Calu3 (cell line): ENCODE measurements at regions not wholly inside any gene's neighbourhood (a gene's known extent, or its start where the extent isn't known, plus 50 kb on each side); places are given as distances from the start of the nearest gene placed in this dataset.

Experiments used
- BruUV-seq: library from RNA; stranded (reverse); fragments of 400-500 nt; replicated peaks from 2 replicates; lab custom pipeline; 2021; lab: Mats Ljungman, UMichigan
- CTCF ChIA-PET: fragments of 300-600 bp; sonication (Branson Sonifier 250); formaldehyde crosslinking; loops from one replicate; lab custom pipeline; 2022; ENCODE audit warnings: antibody characterized with exemption; lab: Charles Lee
- DNase-seq: peaks from one replicate; pipeline ENCODE4 v3.0.0; 2022
- H3K27ac Mint-ChIP-seq: one replicate; pipeline ENCODE4 v1.8.0; 2022; ENCODE audit warnings: mixed read lengths; ENCODE audit not compliant: unreplicated experiment
- H3K27me3 Mint-ChIP-seq: one replicate; pipeline ENCODE4 v1.8.0; 2022; ENCODE audit warnings: mixed read lengths; ENCODE audit not compliant: unreplicated experiment
- H3K36me3 Mint-ChIP-seq: one replicate; pipeline ENCODE4 v1.8.0; 2022; ENCODE audit warnings: mild to moderate bottlenecking, moderate library complexity, mixed read lengths; ENCODE audit not compliant: insufficient read depth, unreplicated experiment
- H3K4me1 Mint-ChIP-seq: one replicate; pipeline ENCODE4 v1.8.0; 2022; ENCODE audit warnings: mild to moderate bottlenecking, low read depth, mixed read lengths; ENCODE audit not compliant: unreplicated experiment
- H3K4me3 Mint-ChIP-seq: one replicate; pipeline ENCODE4 v1.8.0; 2022; ENCODE audit warnings: mild to moderate bottlenecking, low read depth, moderate library complexity, mixed read lengths; ENCODE audit not compliant: unreplicated experiment
- H3K9me3 Mint-ChIP-seq: one replicate; pipeline ENCODE4 v1.8.0; 2022; ENCODE audit warnings: low read depth, mixed read lengths; ENCODE audit not compliant: unreplicated experiment
- intact Hi-C: fragments of 100-400 bp; cut with micrococcal nuclease; formaldehyde crosslinking; loops from one replicate; pipeline ENCODE4 v1.10.0; 2022; ENCODE audit not compliant: unreplicated experiment
- TF ChIP-seq, protein P1 (sequence below): fragments of 200-600 bp; IDR thresholded peaks from one replicate; pipeline ENCODE4 v1.8.0; 2022; ENCODE audit warnings: antibody characterized with exemption; ENCODE audit not compliant: unreplicated experiment

DNA sequence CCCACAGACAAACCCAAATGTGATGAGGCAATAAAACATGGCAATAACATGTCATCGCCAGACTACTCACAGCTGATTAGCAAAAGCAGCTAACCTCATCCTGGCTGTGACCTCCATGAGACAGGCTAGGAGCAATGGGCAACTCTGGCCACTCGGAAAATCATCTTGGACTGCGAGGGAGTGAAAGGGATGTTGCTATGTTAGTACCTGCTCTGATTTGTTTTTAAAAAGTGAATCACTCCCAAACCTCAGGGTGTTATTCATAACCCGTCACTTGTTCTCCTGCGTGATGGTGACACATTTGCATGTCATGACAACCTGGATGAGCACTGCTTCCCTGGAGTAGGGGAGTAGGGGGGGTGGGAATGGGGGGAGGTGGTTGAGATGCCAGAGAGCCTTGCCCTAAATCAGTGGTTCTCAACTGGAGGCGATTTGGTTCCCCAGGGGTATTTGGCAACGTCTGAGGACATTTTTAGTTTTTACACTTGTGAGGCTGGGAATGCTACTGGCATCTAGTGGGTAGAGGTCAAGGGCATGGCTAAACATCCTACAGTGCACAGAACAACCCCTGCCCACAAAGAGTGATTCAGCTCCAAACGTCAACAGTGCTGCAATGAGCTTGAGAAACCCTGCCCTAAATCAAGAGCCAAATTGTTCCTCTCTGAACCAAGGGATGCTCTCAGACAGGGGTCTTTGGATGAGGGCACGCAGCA lies 241.7 kb downstream of the SOX9 start:
- TF ChIP-seq, protein P1, sequence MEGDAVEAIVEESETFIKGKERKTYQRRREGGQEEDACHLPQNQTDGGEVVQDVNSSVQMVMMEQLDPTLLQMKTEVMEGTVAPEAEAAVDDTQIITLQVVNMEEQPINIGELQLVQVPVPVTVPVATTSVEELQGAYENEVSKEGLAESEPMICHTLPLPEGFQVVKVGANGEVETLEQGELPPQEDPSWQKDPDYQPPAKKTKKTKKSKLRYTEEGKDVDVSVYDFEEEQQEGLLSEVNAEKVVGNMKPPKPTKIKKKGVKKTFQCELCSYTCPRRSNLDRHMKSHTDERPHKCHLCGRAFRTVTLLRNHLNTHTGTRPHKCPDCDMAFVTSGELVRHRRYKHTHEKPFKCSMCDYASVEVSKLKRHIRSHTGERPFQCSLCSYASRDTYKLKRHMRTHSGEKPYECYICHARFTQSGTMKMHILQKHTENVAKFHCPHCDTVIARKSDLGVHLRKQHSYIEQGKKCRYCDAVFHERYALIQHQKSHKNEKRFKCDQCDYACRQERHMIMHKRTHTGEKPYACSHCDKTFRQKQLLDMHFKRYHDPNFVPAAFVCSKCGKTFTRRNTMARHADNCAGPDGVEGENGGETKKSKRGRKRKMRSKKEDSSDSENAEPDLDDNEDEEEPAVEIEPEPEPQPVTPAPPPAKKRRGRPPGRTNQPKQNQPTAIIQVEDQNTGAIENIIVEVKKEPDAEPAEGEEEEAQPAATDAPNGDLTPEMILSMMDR: no peak
- no peak for DNase-seq
- Mint-ChIP-seq H3K4me1 (peaks cover 45% of the 10 kb centered on the region), H3K4me3 (no peak overlapping the region), H3K27me3 (no peaks in the 10 kb centered on the region), H3K36me3 (peaks cover 4% of the 10 kb centered on the region), H3K9me3 (no peaks in the 10 kb centered on the region), H3K27ac (no peak overlapping the region)
- CTCF ChIA-PET: no interaction called here
- BruUV-seq: no TSS peak
- intact Hi-C loops: no loop called here

DNA sequence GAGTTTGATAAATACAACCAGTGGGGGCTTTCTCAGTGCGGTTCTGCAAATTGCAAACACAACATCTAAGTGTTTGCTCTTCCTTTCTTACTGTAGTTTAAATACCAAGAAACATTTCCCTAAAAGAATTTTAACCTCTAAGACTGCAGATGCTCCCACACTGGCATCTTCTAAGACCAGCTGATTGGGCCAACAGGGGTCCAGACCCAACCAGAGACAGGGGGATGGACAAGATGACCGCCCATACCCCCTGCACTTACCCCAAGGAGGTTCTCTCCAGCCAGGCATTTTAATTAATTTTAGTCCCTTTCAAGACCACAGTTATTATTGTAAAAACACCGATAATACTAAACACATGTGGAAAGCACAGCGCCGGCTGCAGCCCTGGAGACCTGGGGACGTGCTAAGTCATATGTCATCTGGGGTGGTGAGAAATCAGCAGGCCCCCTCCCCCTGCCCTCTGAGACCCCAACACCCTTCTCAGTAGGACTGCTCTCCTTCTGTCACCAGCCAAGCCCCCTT lies 242.3 kb downstream of the SOX9 start:
- H3K9me3 Mint-ChIP-seq: no peaks in the 10 kb centered on the region
- H3K4me1 Mint-ChIP-seq: peaks cover 41% of the 10 kb centered on the region
- TF ChIP-seq, protein P1: no peak
- intact Hi-C loops: no loop called here
- H3K36me3 Mint-ChIP-seq: peaks cover 4% of the 10 kb centered on the region
- H3K27me3 Mint-ChIP-seq: no peaks in the 10 kb centered on the region
- H3K27ac Mint-ChIP-seq: no peak overlapping the region
- DNase-seq: no peak
- BruUV-seq: no TSS peak
- H3K4me3 Mint-ChIP-seq: no peak overlapping the region
- CTCF ChIA-PET: no interaction called here

DNA sequence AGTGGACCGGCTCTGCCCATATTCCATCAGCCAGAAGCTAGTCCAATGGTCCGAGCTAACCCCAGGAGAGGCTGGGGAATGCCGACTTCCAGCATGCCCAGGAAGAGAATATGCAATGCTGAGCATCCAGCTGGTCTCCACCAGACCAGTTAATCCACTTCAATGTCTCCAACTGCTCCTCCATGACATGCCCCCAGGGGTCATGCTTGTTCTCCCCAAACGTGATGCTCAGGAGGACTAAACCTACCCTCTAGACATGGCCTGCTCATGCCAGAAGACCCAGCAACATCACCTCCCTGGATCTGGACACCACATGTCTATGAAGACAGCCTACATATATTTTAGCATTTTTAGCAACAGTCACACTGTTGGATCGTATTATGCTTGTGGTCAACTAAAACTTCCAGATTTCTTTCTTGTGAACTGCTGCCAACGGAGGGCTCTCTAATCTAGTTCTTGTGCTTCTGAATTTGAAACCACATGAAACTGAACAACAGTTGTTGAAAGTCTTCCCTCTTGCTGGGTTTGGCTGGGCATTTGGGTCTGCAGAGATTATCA lies 245.1 kb downstream of the SOX9 start:
- CTCF ChIA-PET: no interaction called here
- Mint-ChIP-seq H3K9me3 (no peaks in the 10 kb centered on the region), H3K27ac (no peak overlapping the region), H3K36me3 (no peaks in the 10 kb centered on the region), H3K27me3 (no peaks in the 10 kb centered on the region), H3K4me3 (no peak overlapping the region), H3K4me1 (peaks cover 13% of the 10 kb centered on the region)
- no peak for DNase-seq
- no TSS peak for BruUV-seq
- TF ChIP-seq, protein P1: no peak
- intact Hi-C loops: no loop called here

DNA sequence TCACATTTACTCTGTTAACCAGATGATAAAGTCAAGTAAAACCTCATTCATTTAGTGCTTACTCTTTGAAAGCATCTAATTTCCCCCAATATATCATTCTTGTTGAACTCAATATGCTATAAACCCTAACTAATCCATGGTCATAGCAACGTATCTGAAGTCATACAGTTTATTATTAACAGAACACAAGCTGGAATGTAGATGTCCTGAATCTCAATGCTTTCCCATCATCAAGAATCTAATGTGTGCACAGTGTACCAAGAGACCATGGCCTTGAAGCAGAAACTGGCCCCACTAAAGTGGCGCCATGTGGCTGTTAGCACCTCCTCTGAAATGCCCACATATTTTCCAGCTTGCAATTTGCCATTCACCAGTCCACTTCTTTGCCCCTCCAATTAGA lies 245.8 kb downstream of the SOX9 start:
- no peaks in the 10 kb centered on the region for H3K36me3 Mint-ChIP-seq
- H3K27me3 Mint-ChIP-seq: no peaks in the 10 kb centered on the region
- H3K4me3 Mint-ChIP-seq: no peak overlapping the region
- DNase-seq: no peak
- H3K27ac Mint-ChIP-seq: no peak overlapping the region
- intact Hi-C loops: no loop called here
- H3K9me3 Mint-ChIP-seq: no peaks in the 10 kb centered on the region
- peaks cover 10% of the 10 kb centered on the region for H3K4me1 Mint-ChIP-seq
- no TSS peak for BruUV-seq
- TF ChIP-seq, protein P1: no peak
- CTCF ChIA-PET: no interaction called here
